Spleen (tissue), 11 donors: ENCODE measurements at regions not wholly inside any gene's neighbourhood (a gene's known extent, or its start where the extent isn't known, plus 50 kb on each side); places are given as distances from the start of the nearest gene placed in this dataset.

Experiments used
- DNase-seq: peaks from one replicate; pipeline ENCODE4 v3.0.0-alpha.2; 2020
- H3K27ac ChIP-seq, 8 donors: fragments of 200-600 bp; sonication (generic) in 7 of 8; 1 replicate in 4 of 8; 2 replicates in 4 of 8; pipeline versions ENCODE4 v1.5.0 to v1.8.0; 2016 to 2021; ENCODE audit warnings: inconsistent platforms in 4 of 8, mild to moderate bottlenecking in 4 of 8, moderate library complexity in 1 of 8
- H3K27me3 ChIP-seq, 7 donors: fragments of 200-600 bp; sonication (generic) in 6 of 7; replicated peaks in 1 of 7; 1 replicate in 4 of 7; 2 replicates in 3 of 7; pipeline versions ENCODE4 v1.5.0 to v1.8.0; 2016 to 2021; ENCODE audit warnings: inconsistent platforms in 3 of 7, mild to moderate bottlenecking in 1 of 7
- H3K36me3 ChIP-seq, 6 donors: fragments of 200-600 bp; sonication (generic) in 5 of 6; 1 replicate in 4 of 6; 2 replicates in 2 of 6; pipeline versions ENCODE4 v1.5.0 to v1.8.0; 2016 to 2021; ENCODE audit warnings: inconsistent platforms in 2 of 6
- H3K4me1 ChIP-seq, 6 donors: fragments of 200-600 bp; sonication (generic) in 5 of 6; 1 replicate in 3 of 6; 2 replicates in 3 of 6; pipeline versions ENCODE4 v1.5.0 to v1.8.0; 2016 to 2021; ENCODE audit warnings: inconsistent platforms in 3 of 6
- H3K4me3 ChIP-seq, 8 donors: fragments of 200-600 bp; sonication (generic) in 7 of 8; 1 replicate in 4 of 8; 2 replicates in 4 of 8; pipeline versions ENCODE4 v1.5.0 to v1.8.0; 2016 to 2021; ENCODE audit warnings: inconsistent platforms in 4 of 8, mild to moderate bottlenecking in 4 of 8, moderate library complexity in 2 of 8
- H3K9me3 ChIP-seq, 8 donors: fragments of 200-600 bp; sonication (generic) in 7 of 8; 1 replicate in 4 of 8; 2 replicates in 4 of 8; pipeline versions ENCODE4 v1.5.0 to v1.8.0; 2016 to 2021; ENCODE audit warnings: inconsistent platforms in 4 of 8
- CTCF ChIP-seq, 11 experiments: fragments of 200-600 bp in 7 of 11; fragments of 450-650 bp in 4 of 11; sonication (generic) in 4 of 11; IDR thresholded peaks in 8 of 11; conservative IDR thresholded peaks in 3 of 11; 1 replicate in 7 of 11; 2 replicates in 4 of 11; pipeline versions ENCODE4 v1.4.0 to v1.8.0; 2016 to 2021; ENCODE audit warnings: antibody characterized with exemption in 11 of 11, inconsistent platforms in 4 of 11, mild to moderate bottlenecking in 1 of 11
- POLR2A ChIP-seq, 3 donors: fragments of 450-650 bp; IDR thresholded peaks; one replicate each; pipeline ENCODE4 v1.5.1; 2017; ENCODE audit warnings: antibody characterized with exemption in 3 of 3, mild to moderate bottlenecking in 1 of 3
- POLR2AphosphoS5 ChIP-seq, 3 donors: sonication (generic); formaldehyde crosslinking; IDR thresholded peaks; one replicate each; pipeline ENCODE4 v1.5.1; 2017; ENCODE audit warnings: antibody characterized with exemption in 3 of 3
- WGBS, 5 donors: extraction: QIAGEN DNeasy Blood & Tissue Kit in 3 of 5; methylation state at CpG; one replicate each; pipeline versions ENCODE4 v1.1.5 to v1.1.7; 2013 to 2018; 5-methylcytosine and 5-hydroxymethylcytosine counted together
- intact Hi-C: fragments of 100-400 bp; cut with DNase I; formaldehyde crosslinking; loops from one replicate; pipeline ENCODE4 v1.15.0; 2023; ENCODE audit warnings: low total_unique reads
- donor health status: healthy with polysubstance abuse.
- donor health status: DM: no; HTN: no; CAD: no; lungs with moderate emphysema.
- donor health status: DM: no; HTN: no; CAD: no.
- donor health status: Bipolar disorder and iron deficiency.
- donor health status: healthy.
- donor health status: DM: no; HTN: no; CAD: no.
- donor health status: DM: yes; HTN: yes; CAD: no.

- no peak for TF ChIP-seq CTCF (IDR thresholded peaks at IDR 0.05 in 8 of 11, conservative IDR thresholded peaks at IDR 0.05 in 3 of 11)
- TF ChIP-seq POLR2A (IDR thresholded peaks at IDR 0.05) = no peak
- TF ChIP-seq POLR2AphosphoS5 (IDR thresholded peaks at IDR 0.05) = no peak
- Histone ChIP-seq H3K27ac (no peak overlapping the region), H3K9me3 (no peaks in the 10 kb centered on the region), H3K4me1 (no peaks in the 10 kb centered on the region), H3K36me3 (no peaks in the 10 kb centered on the region), H3K27me3 (no peaks in the 10 kb centered on the region), H3K4me3 (no peak overlapping the region)
- intact Hi-C loops = no loop called here
- WGBS, 5 donors = 61 to 85% (median 79%) methylated on average over 2 of the region's 2 CpGs
- DNase-seq = no peak
These were observed 1048.7 kb downstream of the ADGRL2 start for GRCh38 chr1:82849460-82849859.

GRCh38 chr1:82848043-82848442 is 1047.3 kb downstream of the ADGRL2 start:
- 51 to 80% (median 64%) methylated on average over 1 of the region's 1 CpG for WGBS, 5 donors
- no peaks in the 10 kb centered on the region for H3K36me3 ChIP-seq
- TF ChIP-seq POLR2A (IDR thresholded peaks at IDR 0.05) = no peak
- no peak for TF ChIP-seq CTCF (IDR thresholded peaks at IDR 0.05 in 8 of 11, conservative IDR thresholded peaks at IDR 0.05 in 3 of 11)
- TF ChIP-seq POLR2AphosphoS5 (IDR thresholded peaks at IDR 0.05) = no peak
- intact Hi-C loops = no loop called here
- no peak overlapping the region for H3K4me3 ChIP-seq
- H3K27ac ChIP-seq = no peak overlapping the region
- no peaks in the 10 kb centered on the region for H3K27me3 ChIP-seq
- no peaks in the 10 kb centered on the region for H3K9me3 ChIP-seq
- no peaks in the 10 kb centered on the region for H3K4me1 ChIP-seq
- DNase-seq = no peak

- no peak for TF ChIP-seq POLR2AphosphoS5 (IDR thresholded peaks at IDR 0.05)
- no peak for TF ChIP-seq CTCF (IDR thresholded peaks at IDR 0.05 in 8 of 11, conservative IDR thresholded peaks at IDR 0.05 in 3 of 11)
- no peak for TF ChIP-seq POLR2A (IDR thresholded peaks at IDR 0.05)
- Histone ChIP-seq H3K27ac (no peak overlapping the region), H3K4me3 (no peak overlapping the region), H3K4me1 (no peaks in the 10 kb centered on the region), H3K9me3 (no peaks in the 10 kb centered on the region), H3K36me3 (no peaks in the 10 kb centered on the region), H3K27me3 (no peaks in the 10 kb centered on the region)
- no peak for DNase-seq
- intact Hi-C loops = no loop called here
- 91 to 97% (median 95%) methylated on average over 2 of the region's 2 CpGs for WGBS, 5 donors
These were observed 1045.1 kb downstream of the ADGRL2 start for GRCh38 chr1:82845866-82846265.

GRCh38 chr1:82844911-82845827 is 1044.4 kb downstream of the ADGRL2 start:
- DNase-seq = no peak
- TF ChIP-seq POLR2AphosphoS5 (IDR thresholded peaks at IDR 0.05) (no peak), POLR2A (IDR thresholded peaks at IDR 0.05) (no peak)
- intact Hi-C loops = no loop called here
- H3K27me3 ChIP-seq = no peaks in the 10 kb centered on the region
- no peaks in the 10 kb centered on the region for H3K9me3 ChIP-seq
- H3K4me1 ChIP-seq = no peaks in the 10 kb centered on the region
- H3K27ac ChIP-seq = no peak overlapping the region
- H3K4me3 ChIP-seq = no peak overlapping the region
- WGBS, 5 donors = 73 to 85% (median 84%) methylated on average over 4 of the region's 4 CpGs
- no peaks in the 10 kb centered on the region for H3K36me3 ChIP-seq
